Left lobe of liver (tissue), 2 donors: ENCODE measurements at regions not wholly inside any gene's neighbourhood (a gene's known extent, or its start where the extent isn't known, plus 50 kb on each side); places are given as distances from the start of the nearest gene placed in this dataset.
"Not testable (repeated sequence)": the region's sequence is repeated elsewhere in the genome, so short reads cannot be mapped to it uniquely, and the experiment has no call there.

Experiments used
- ATAC-seq: fragments of 200-7000 bp; cut with Tn5 transposase; one replicate; pipeline ENCODE4 v1.9.1; 2020; ENCODE audit warnings: mild to moderate bottlenecking, moderate library complexity
- DNase-seq: peaks from one replicate; pipeline ENCODE4 v3.0.0-alpha.2; 2020; ENCODE audit warnings: low spot score
- donor health status: DM: no; HTN: no; CAD: no; lungs with moderate emphysema.
- donor health status: DM: no; HTN: yes; CAD: no.

- ATAC-seq: no peak
- DNase-seq: no peak
These were observed 56.6 kb downstream of the SLITRK1 start for GRCh38 chr13:83825676-83826075.

- no peak for DNase-seq
- ATAC-seq: no peak
These were observed 57.7 kb downstream of the SLITRK1 start for GRCh38 chr13:83824560-83824959.

- ATAC-seq (no peak), DNase-seq (no peak)
These were observed 58.2 kb downstream of the SLITRK1 start for GRCh38 chr13:83824120-83824519.

GRCh38 chr13:83819611-83820010 is 62.7 kb downstream of the SLITRK1 start:
- DNase-seq (no peak), ATAC-seq (no peak)

- DNase-seq (no peak), ATAC-seq (no peak)
These were observed 63.1 kb downstream of the SLITRK1 start for GRCh38 chr13:83819156-83819555.

GRCh38 chr13:83816081-83816480 is 66.2 kb downstream of the SLITRK1 start:
- ATAC-seq: peak; percentile 73

GRCh38 chr13:83815598-83815997 is 66.7 kb downstream of the SLITRK1 start:
- DNase-seq: no peak
- no peak for ATAC-seq

More at GRCh38 chr13:83816081-83816480, 66.2 kb downstream of the SLITRK1 start:
- DNase-seq: no peak

GRCh38 chr13:83810136-83810535 is 72.1 kb downstream of the SLITRK1 start:
- no peak for DNase-seq
- ATAC-seq: no peak

- DNase-seq (no peak), ATAC-seq (no peak)
These were observed 77.8 kb downstream of the SLITRK1 start for GRCh38 chr13:83804356-83804962.

- DNase-seq: no peak
- ATAC-seq: no peak
These were observed 83.5 kb downstream of the SLITRK1 start for GRCh38 chr13:83798731-83799130.

GRCh38 chr13:83796364-83796763 is 85.9 kb downstream of the SLITRK1 start:
- no peak for ATAC-seq
- DNase-seq: no peak

- ATAC-seq (no peak), DNase-seq (no peak)
These were observed 87.7 kb downstream of the SLITRK1 start for GRCh38 chr13:83794583-83794982.

- ATAC-seq (peak; percentile 63), DNase-seq (no peak)
These were observed 102.0 kb downstream of the SLITRK1 start for GRCh38 chr13:83780227-83780626.

- DNase-seq: no peak
- no peak for ATAC-seq
These were observed 108.3 kb downstream of the SLITRK1 start for GRCh38 chr13:83773961-83774360.

- ATAC-seq: no peak
These were observed 116.5 kb downstream of the SLITRK1 start for GRCh38 chr13:83765796-83766195.

GRCh38 chr13:83761631-83762030 is 120.6 kb downstream of the SLITRK1 start:
- no peak for ATAC-seq
- no peak for DNase-seq

More at GRCh38 chr13:83765796-83766195, 116.5 kb downstream of the SLITRK1 start:
- DNase-seq: no peak

- DNase-seq, ATAC-seq: not testable (repeated sequence)
These were observed 127.1 kb downstream of the SLITRK1 start for GRCh38 chr13:83755210-83755609.

GRCh38 chr13:83753912-83754624 is 128.2 kb downstream of the SLITRK1 start:
- DNase-seq (no peak), ATAC-seq (no peak)

- no peak for ATAC-seq
- no peak for DNase-seq
These were observed 130.1 kb downstream of the SLITRK1 start for GRCh38 chr13:83752141-83752540.

GRCh38 chr13:83740622-83741021 is 141.7 kb downstream of the SLITRK1 start:
- DNase-seq: no peak
- ATAC-seq: no peak

- no peak for DNase-seq
- no peak for ATAC-seq
These were observed 143.9 kb downstream of the SLITRK1 start for GRCh38 chr13:83738407-83738806.

GRCh38 chr13:83733293-83733692 is 149.0 kb downstream of the SLITRK1 start:
- ATAC-seq (no peak), DNase-seq (no peak)

GRCh38 chr13:83732755-83733154 is 149.5 kb downstream of the SLITRK1 start:
- no peak for DNase-seq
- no peak for ATAC-seq
